IMR-90 (cell line): ENCODE measurements at regions not wholly inside any gene's neighbourhood (a gene's known extent, or its start where the extent isn't known, plus 50 kb on each side); places are given as distances from the start of the nearest gene placed in this dataset.
"Not testable (repeated sequence)": the region's sequence is repeated elsewhere in the genome, so short reads cannot be mapped to it uniquely, and the experiment has no call there.

Experiments used
- ATAC-seq: fragments of 200-7000 bp; cut with Tn5 transposase; 2 replicates; pipeline ENCODE4 v1.9.1; 2020; ENCODE audit warnings: low read depth, mild to moderate bottlenecking, moderate library complexity
- BruUV-seq: library from RNA; stranded (reverse); fragments of 400-500 nt; replicated peaks from 2 replicates; lab custom pipeline; 2021; lab: Mats Ljungman, UMichigan
- CTCF ChIA-PET: fragments of 300-600 bp; formaldehyde crosslinking; extraction: SDS; loops from one replicate; lab custom pipeline; 2021; ENCODE audit warnings: antibody characterized with exemption; lab: Yijun Ruan, JAX
- POLR2A ChIA-PET: fragments of 300-600 bp; sonication (Branson Sonifier 250); formaldehyde crosslinking; loops from one replicate; lab custom pipeline; 2022; ENCODE audit warnings: antibody characterized with exemption; ENCODE audit not compliant: unreplicated experiment; lab: Charles Lee
- DNase-seq: peaks from one replicate; pipeline ENCODE4 v3.0.0; 2013
- H2AFZ ChIP-seq: replicated peaks from 2 replicates; pipeline ENCODE3; 2013; ENCODE audit warnings: low read length, mild to moderate bottlenecking; ENCODE audit not compliant: poor library complexity
- H2AK5ac ChIP-seq: 2 replicates; pipeline ENCODE4 v1.6.1; 2013; ENCODE audit warnings: low read depth, low read length, inconsistent platforms
- H2AK9ac ChIP-seq: replicated peaks from 2 replicates; pipeline ENCODE3; 2013; ENCODE audit warnings: mild to moderate bottlenecking, low read depth, low read length, moderate library complexity; ENCODE audit not compliant: poor library complexity
- H2BK120ac ChIP-seq: 2 replicates; pipeline ENCODE4 v1.6.1; 2013; ENCODE audit warnings: low read depth, low read length, inconsistent platforms
- H2BK15ac ChIP-seq: 3 replicates; pipeline ENCODE4 v1.6.1; 2013; ENCODE audit warnings: low read depth, low read length, inconsistent platforms
- H2BK20ac ChIP-seq: 2 replicates; pipeline ENCODE4 v1.6.1; 2013; ENCODE audit warnings: low read depth, mild to moderate bottlenecking, inconsistent platforms, low read length, moderate library complexity
- H2BK5ac ChIP-seq: 2 replicates; pipeline ENCODE4 v1.6.1; 2013; ENCODE audit warnings: mild to moderate bottlenecking, low read depth, low read length, inconsistent platforms; ENCODE audit not compliant: poor library complexity, severe bottlenecking
- H3K14ac ChIP-seq: replicated peaks from 2 replicates; pipeline ENCODE4 v1.6.1; 2013; ENCODE audit warnings: low read depth, low read length, inconsistent platforms
- H3K18ac ChIP-seq: 2 replicates; pipeline ENCODE4 v1.6.1; 2013; ENCODE audit warnings: low read depth, low read length, control low read depth
- H3K23ac ChIP-seq: 2 replicates; pipeline ENCODE4 v1.6.1; 2013; ENCODE audit warnings: low read depth, low read length, inconsistent platforms
- H3K27ac ChIP-seq: 2 replicates; pipeline ENCODE4 v1.5.1; 2013; ENCODE audit warnings: mild to moderate bottlenecking, control low read depth, low read length; ENCODE audit not compliant: insufficient read depth
- H3K27me3 ChIP-seq: 2 replicates; pipeline ENCODE4 v1.6.1; 2013; ENCODE audit warnings: low read length; ENCODE audit not compliant: control insufficient read depth, insufficient read depth
- H3K36me3 ChIP-seq: 2 replicates; pipeline ENCODE4 v1.6.1; 2013; ENCODE audit warnings: low read length, mixed read lengths; ENCODE audit not compliant: control insufficient read depth, insufficient read depth
- H3K4ac ChIP-seq: 2 replicates; pipeline ENCODE4 v1.6.1; 2013; ENCODE audit warnings: low read depth, low read length, inconsistent platforms
- H3K4me1 ChIP-seq: 2 replicates; pipeline ENCODE4 v1.6.1; 2013; ENCODE audit warnings: low read length, mixed read lengths; ENCODE audit not compliant: control insufficient read depth, insufficient read depth
- H3K4me2 ChIP-seq: 2 replicates; pipeline ENCODE4 v1.6.1; 2013; ENCODE audit warnings: low read depth, mild to moderate bottlenecking, control low read depth, low read length, moderate library complexity
- H3K4me3 ChIP-seq: 2 replicates; pipeline ENCODE4 v1.5.1; 2013; ENCODE audit warnings: low read depth, mild to moderate bottlenecking, control low read depth, low read length, moderate library complexity; ENCODE audit not compliant: insufficient read depth
- H3K56ac ChIP-seq: 2 replicates; pipeline ENCODE4 v1.6.1; 2013; ENCODE audit warnings: low read length, inconsistent platforms; ENCODE audit not compliant: insufficient read depth; ENCODE audit errors: extremely low read depth
- H3K79me1 ChIP-seq, 2 experiments: 2 replicates each; pipeline ENCODE4 v1.6.1; 2013; ENCODE audit warnings: low read length in 2 of 2, inconsistent platforms in 1 of 2, low read depth in 1 of 2
- H3K9ac ChIP-seq: 2 replicates; pipeline ENCODE4 v1.6.1; 2013; ENCODE audit warnings: low read depth, low read length, control low read depth
- H3K9me1 ChIP-seq: 2 replicates; pipeline ENCODE4 v1.6.1; 2013; ENCODE audit warnings: low read length, inconsistent platforms; ENCODE audit not compliant: insufficient read depth
- H3K9me3 ChIP-seq: 2 replicates; pipeline ENCODE4 v1.6.1; 2013; ENCODE audit warnings: low read length; ENCODE audit not compliant: control insufficient read depth, insufficient read depth
- H4K20me1 ChIP-seq: 2 replicates; pipeline ENCODE4 v1.6.1; 2013; ENCODE audit warnings: low read length, inconsistent platforms; ENCODE audit not compliant: insufficient read depth
- H4K5ac ChIP-seq: 2 replicates; pipeline ENCODE4 v1.6.1; 2013; ENCODE audit warnings: mild to moderate bottlenecking, low read depth, low read length, control low read depth
- H4K8ac ChIP-seq, 2 experiments: 2 replicates each; pipeline ENCODE4 v1.6.1; 2013; ENCODE audit warnings: low read depth in 2 of 2, low read length in 2 of 2, control low read depth in 1 of 2, inconsistent platforms in 1 of 2
- H4K91ac ChIP-seq: 2 replicates; pipeline ENCODE4 v1.6.1; 2013; ENCODE audit warnings: low read depth, low read length, inconsistent platforms; ENCODE audit not compliant: insufficient read depth
- WGBS, 2 experiments: methylation state at CpG; one replicate each; pipeline versions ENCODE4 v1.1.5 to v1.1.7; 2013; ENCODE audit warnings: missing lambda C conversion rate in 2 of 2; ENCODE audit not compliant: insufficient read length in 1 of 2; ENCODE audit errors: extremely low coverage in 2 of 2; 5-methylcytosine and 5-hydroxymethylcytosine counted together
- dilution Hi-C: fragments of 300-500 bp; cut with HindIII; formaldehyde crosslinking; loops from one replicate; pipeline ENCODE4 v1.14.3; 2018; ENCODE audit warnings: low sequenced_read_pairs; ENCODE audit not compliant: unreplicated experiment
- in situ Hi-C: fragments of 300-500 bp; cut with MboI; formaldehyde crosslinking; loops from 3 replicates; pipeline ENCODE4 v1.14.3; 2019; ENCODE audit warnings: low sequenced_read_pairs, inconsistent platforms, mixed read lengths
- intact Hi-C: fragments of 100-400 bp; cut with micrococcal nuclease; formaldehyde crosslinking; loops from 2 replicates; pipeline ENCODE4 v1.10.0; 2022

GRCh38 chr14:40348104-40348503 lies 915.9 kb upstream of the FBXO33 start:
- DNase-seq, H4K5ac ChIP-seq, H4K8ac ChIP-seq, H2AFZ ChIP-seq, H3K4me3 ChIP-seq, H3K4me1 ChIP-seq, H2BK15ac ChIP-seq, H3K27me3 ChIP-seq, H2BK5ac ChIP-seq, H3K36me3 ChIP-seq, H3K9ac ChIP-seq, H2AK9ac ChIP-seq, dilution Hi-C loops, H3K18ac ChIP-seq, in situ Hi-C loops, H3K56ac ChIP-seq, H2BK120ac ChIP-seq, POLR2A ChIA-PET, H3K4me2 ChIP-seq, H3K23ac ChIP-seq, H2BK20ac ChIP-seq, H3K27ac ChIP-seq, H3K9me1 ChIP-seq, H3K4ac ChIP-seq, CTCF ChIA-PET, BruUV-seq, H3K9me3 ChIP-seq, H4K91ac ChIP-seq, H4K20me1 ChIP-seq, intact Hi-C loops, H3K79me1 ChIP-seq, H3K14ac ChIP-seq, H2AK5ac ChIP-seq, ATAC-seq: not testable (repeated sequence)
- 82% methylated on average over 7 of the region's 27 CpGs; no CpG with 5 or more reads in 1 of the 2 experiments for WGBS, 2 experiments
